GM12878 (cell line): ENCODE measurements at regions not wholly inside any gene's neighbourhood (a gene's known extent, or its start where the extent isn't known, plus 50 kb on each side); places are given as distances from the start of the nearest gene placed in this dataset.

Experiments used
- ATAC-seq: fragments of 200-7000 bp; cut with Tn5 transposase; 3 replicates; pipeline ENCODE4 v1.9.1; 2020; ENCODE audit warnings: mild to moderate bottlenecking, moderate library complexity
- BruUV-seq: library from RNA; stranded (reverse); fragments of 400-500 nt; replicated peaks from 2 replicates; lab custom pipeline; 2021; lab: Mats Ljungman, UMichigan
- CTCF ChIA-PET: fragments of 300-600 bp; sonication (Branson Sonifier 250); formaldehyde crosslinking; extraction: SDS; loops from one replicate; lab custom pipeline; 2021; ENCODE audit warnings: inconsistent platforms; lab: Yijun Ruan, JAX
- POLR2A ChIA-PET: fragments of 350-600 bp; formaldehyde crosslinking; extraction: SDS; loops from one replicate; lab custom pipeline; 2021; ENCODE audit warnings: inconsistent platforms; lab: Charles Lee
- RAD21 ChIA-PET: fragments of 300-600 bp; sonication (Branson Sonifier 250); formaldehyde crosslinking; loops from one replicate; lab custom pipeline; 2023; ENCODE audit warnings: antibody characterized with exemption; ENCODE audit not compliant: unreplicated experiment; lab: Charles Lee
- SMC1A ChIA-PET: fragments of 300-600 bp; sonication (Branson Sonifier 250); formaldehyde crosslinking; loops from one replicate; lab custom pipeline; 2023; ENCODE audit not compliant: unreplicated experiment, uncharacterized antibody; lab: Charles Lee
- DNase-seq: peaks from one replicate; pipeline ENCODE4 v3.0.0-alpha.2; 2011; ENCODE audit warnings: low read depth, low spot score
- FAIRE-seq: peaks from 3 replicates; lab custom pipeline; 2011; peaks lifted over from hg19 to GRCh38; lab: Jason Lieb, UNC
- H2AFZ ChIP-seq: 2 replicates; pipeline ENCODE4 v1.6.0; 2011; ENCODE audit warnings: low read depth, low read length, control low read depth; ENCODE audit not compliant: control insufficient read depth
- H3K27ac ChIP-seq: 2 replicates; pipeline ENCODE4 v1.5.1; 2011; ENCODE audit warnings: control low read depth; ENCODE audit not compliant: control insufficient read depth, insufficient read depth
- H3K27me3 ChIP-seq, 2 experiments: replicated peaks in 1 of 2; 2 replicates each; pipeline versions ENCODE4 v1.6.0 to v1.6.1; 2011; ENCODE audit warnings: low read length in 1 of 2; ENCODE audit not compliant: control insufficient read depth in 2 of 2, insufficient read depth in 2 of 2
- H3K36me3 ChIP-seq, 2 experiments: 2 replicates each; pipeline ENCODE4 v1.5.1; 2011; ENCODE audit warnings: low read length in 1 of 2; ENCODE audit not compliant: control insufficient read depth in 2 of 2, insufficient read depth in 2 of 2
- H3K4me1 ChIP-seq: 2 replicates; pipeline ENCODE4 v1.6.1; 2011; ENCODE audit warnings: mild to moderate bottlenecking, low read length, moderate library complexity, mixed read lengths; ENCODE audit not compliant: control insufficient read depth, insufficient read depth
- H3K4me2 ChIP-seq: 2 replicates; pipeline ENCODE4 v1.6.0; 2011; ENCODE audit warnings: control low read depth; ENCODE audit not compliant: control insufficient read depth, insufficient read depth
- H3K4me3 ChIP-seq: fragments of 200-600 bp; sonication (generic); 2 replicates; pipeline ENCODE4 v1.5.1; 2016
- H3K79me2 ChIP-seq: 2 replicates; pipeline ENCODE4 v1.6.0; 2011; ENCODE audit warnings: low read length; ENCODE audit not compliant: control insufficient read depth, insufficient read depth
- H3K9ac ChIP-seq: 2 replicates; pipeline ENCODE4 v1.8.0; 2011; ENCODE audit warnings: low read length, control low read depth, mixed read lengths; ENCODE audit not compliant: control insufficient read depth, insufficient read depth
- H3K9me3 ChIP-seq: replicated peaks from 3 replicates; pipeline ENCODE4 v1.5.1; 2011; ENCODE audit warnings: mild to moderate bottlenecking, low read length; ENCODE audit not compliant: control insufficient read depth, insufficient read depth
- H4K20me1 ChIP-seq: 2 replicates; pipeline ENCODE4 v1.6.0; 2011; ENCODE audit not compliant: control insufficient read depth, insufficient read depth
- ASH2L ChIP-seq: fragments of 300-600, 200-600 bp; sonication (generic); IDR thresholded peaks from 2 replicates; pipeline ENCODE4 v1.6.1; 2017; ENCODE audit warnings: low read depth, mild to moderate bottlenecking, borderline replicate concordance
- BRCA1 ChIP-seq: IDR thresholded peaks from 2 replicates; pipeline ENCODE4 v1.6.1; 2011; ENCODE audit warnings: low read depth, low read length, improper control_type of control experiment
- HSF1 ChIP-seq: fragments of 150-350 bp; IDR thresholded peaks from 2 replicates; pipeline ENCODE4 v1.6.1; 2014; ENCODE audit warnings: mild to moderate bottlenecking, low read depth, low read length
- JUNB ChIP-seq: IDR thresholded peaks from 2 replicates; pipeline ENCODE4 v1.6.1; 2016; ENCODE audit warnings: antibody characterized with exemption, mild to moderate bottlenecking
- POLR2AphosphoS2 ChIP-seq: IDR thresholded peaks from 2 replicates; pipeline ENCODE4 v1.6.1; 2011; ENCODE audit warnings: low read depth, mild to moderate bottlenecking, low read length, improper control_type of control experiment, moderate library complexity
- RAD51 ChIP-seq: fragments of 450-650 bp; IDR thresholded peaks from 2 replicates; pipeline ENCODE4 v1.6.1; 2016; ENCODE audit warnings: moderate library complexity, mild to moderate bottlenecking, inconsistent platforms
- WGBS: methylation state at CpG from one replicate; pipeline ENCODE4 v1.1.6; 2016; ENCODE audit warnings: low lambda C conversion rate; ENCODE audit not compliant: insufficient replicate concordance, insufficient coverage; ENCODE audit errors: missing lambda C conversion rate; 5-methylcytosine and 5-hydroxymethylcytosine counted together
- in situ Hi-C: fragments of 300-500 bp; cut with MboI; formaldehyde crosslinking; loops from 9 replicates; pipeline ENCODE4 v1.14.3; 2018; ENCODE audit warnings: mixed read lengths
- intact Hi-C: fragments of 100-400 bp; cut with micrococcal nuclease; formaldehyde crosslinking; loops from one replicate; pipeline ENCODE4 v1.14.2; 2022; ENCODE audit not compliant: unreplicated experiment
- TF ChIP-seq, protein P1 (sequence below): IDR thresholded peaks from 2 replicates; pipeline ENCODE4 v1.6.1; 2011; ENCODE audit warnings: low read depth, mild to moderate bottlenecking, low read length, moderate library complexity, borderline replicate concordance; ENCODE audit errors: extremely low read depth

DNA sequence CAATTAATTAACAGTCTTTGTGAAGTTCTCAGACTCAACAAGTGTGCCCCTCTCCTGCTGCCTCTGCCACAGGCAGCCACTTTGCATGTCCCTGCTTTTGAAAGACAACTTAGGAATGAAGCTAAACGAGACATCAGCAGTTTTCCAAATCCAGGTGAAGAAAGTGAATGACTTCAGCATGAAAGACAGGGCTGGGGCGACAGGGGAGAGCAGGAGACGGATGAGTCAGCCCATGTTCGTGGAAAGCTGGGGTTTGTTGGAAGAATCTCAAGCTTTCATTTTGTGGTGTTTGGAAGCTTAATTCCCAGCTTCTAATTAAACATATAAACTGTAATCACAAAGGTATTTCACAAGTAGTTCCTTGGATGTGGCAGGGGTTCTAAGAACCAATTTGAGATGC is 207.8 kb upstream of the MAP3K1 start:
- Histone ChIP-seq H3K27me3 (peaks cover 0 to 3% of the 10 kb centered on the region in 2 experiments; a peak in 1 of 4 replicates), H3K9me3 (no peaks in the 10 kb centered on the region; the same call in 2 of the 3 replicates), H3K27ac (no peak overlapping the region), H3K79me2 (no peaks in the 10 kb centered on the region), H3K4me2 (no peak overlapping the region), H3K4me1 (no peaks in the 10 kb centered on the region), H3K9ac (no peak overlapping the region), H4K20me1 (no peaks in the 10 kb centered on the region), H3K4me3 (no peak overlapping the region), H3K36me3 (no peaks in the 10 kb centered on the region), H2AFZ (no peak overlapping the region)
- no peak for ATAC-seq
- TF ChIP-seq, protein P1, sequence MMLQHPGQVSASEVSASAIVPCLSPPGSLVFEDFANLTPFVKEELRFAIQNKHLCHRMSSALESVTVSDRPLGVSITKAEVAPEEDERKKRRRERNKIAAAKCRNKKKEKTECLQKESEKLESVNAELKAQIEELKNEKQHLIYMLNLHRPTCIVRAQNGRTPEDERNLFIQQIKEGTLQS: no peak
- TF ChIP-seq RAD51 (no peak), HSF1 (no peak), BRCA1 (no peak), POLR2AphosphoS2 (no peak), JUNB (no peak), ASH2L (no peak)
- intact Hi-C loops: no loop called here
- no peak for DNase-seq
- BruUV-seq: no TSS peak
- in situ Hi-C loops: no loop called here
- FAIRE-seq: no peak
- ChIA-PET CTCF (interaction anchor here (0.6 kb wide), 1 partner anchor 17 kb away, joined by 3 read pairs; no protein-coding TSS in a partner anchor), RAD21 (interaction anchor here (1.1 kb wide), 1 partner anchor 63 kb away, joined by 3 read pairs; no protein-coding TSS in a partner anchor), SMC1A (interaction anchor here (0.5 to 1.3 kb wide), 4 partner anchors 9 to 113 kb away, joined by 3 read pairs; no protein-coding TSS in a partner anchor), POLR2A (no interaction called here)
- 38% methylated on average over 4 of the region's 4 CpGs for WGBS
